Astrocyte of the spinal cord (primary cell): ENCODE measurements at regions not wholly inside any gene's neighbourhood (a gene's known extent, or its start where the extent isn't known, plus 50 kb on each side); places are given as distances from the start of the nearest gene placed in this dataset.

ENCODE experiments used
- DNase-seq: peaks from one replicate; pipeline ENCODE4 v3.0.0; 2011; ENCODE audit warnings: low read depth, low spot score
- H3K4me3 ChIP-seq: 2 replicates; pipeline ENCODE4 v1.5.1; 2011; ENCODE audit warnings: low read depth, mild to moderate bottlenecking, low read length, moderate library complexity
- CTCF ChIP-seq: IDR thresholded peaks from 2 replicates; pipeline ENCODE4 v1.5.1; 2012; ENCODE audit warnings: low read depth, mild to moderate bottlenecking, low read length, inconsistent platforms
- in situ Hi-C: cut with HindIII; loops from 2 replicates; pipeline ENCODE4 v1.10.0; 2017; ENCODE audit warnings: low sequenced_read_pairs

GRCh38 chr14:98858561-98858960 is 413.4 kb downstream of the BCL11B start:
- in situ Hi-C loops = no loop called here
- H3K4me3 ChIP-seq = no peak overlapping the region
- DNase-seq = no peak
- TF ChIP-seq CTCF = no peak

- no peak for DNase-seq
- in situ Hi-C loops = no loop called here
- no peak overlapping the region for H3K4me3 ChIP-seq
- no peak for TF ChIP-seq CTCF
Measured at GRCh38 chr14:98859301-98859700, 412.7 kb downstream of the BCL11B start.

GRCh38 chr14:98864211-98864610 is 407.8 kb downstream of the BCL11B start:
- no peak for DNase-seq
- no peak overlapping the region for H3K4me3 ChIP-seq
- TF ChIP-seq CTCF = no peak
- in situ Hi-C loops = no loop called here

GRCh38 chr14:98867146-98867545 is 404.9 kb downstream of the BCL11B start:
- no peak for DNase-seq
- no peak overlapping the region for H3K4me3 ChIP-seq
- in situ Hi-C loops = no loop called here
- no peak for TF ChIP-seq CTCF

- no peak for DNase-seq
- TF ChIP-seq CTCF = no peak
- no peak overlapping the region for H3K4me3 ChIP-seq
- in situ Hi-C loops = no loop called here
Measured at GRCh38 chr14:98867726-98868125, 404.3 kb downstream of the BCL11B start.

- no peak for DNase-seq
- H3K4me3 ChIP-seq = no peak overlapping the region
- no peak for TF ChIP-seq CTCF
- in situ Hi-C loops = no loop called here
Measured at GRCh38 chr14:98868866-98869265, 403.1 kb downstream of the BCL11B start.

- TF ChIP-seq CTCF = no peak
- H3K4me3 ChIP-seq = no peak overlapping the region
Measured at GRCh38 chr14:98871796-98872195, 400.2 kb downstream of the BCL11B start.

More at GRCh38 chr14:98871796-98872195, 400.2 kb downstream of the BCL11B start:
- DNase-seq = peak; percentile 3
- in situ Hi-C loops = no loop called here
